ENCODE measurements at regions not wholly inside any gene's neighbourhood (a gene's known extent, or its start where the extent isn't known, plus 50 kb on each side); places are given as distances from the start of the nearest gene placed in this dataset.

GRCh38 chr22:47472636-47473035 is 710.2 kb downstream of the TBC1D22A start:
- no peak overlapping the region for H3K27ac ChIP-seq
- TF ChIP-seq ZFX (IDR thresholded peaks at IDR 0.05; ENCODE audit: borderline replicate concordance), result no peak
- TF ChIP-seq CTCF (IDR thresholded peaks at IDR 0.05), result no peak

GRCh38 chr22:47471406-47471805 is 709.0 kb downstream of the TBC1D22A start:
- H3K27ac ChIP-seq, result no peak overlapping the region
- no peak for TF ChIP-seq ZFX (IDR thresholded peaks at IDR 0.05; ENCODE audit: borderline replicate concordance)
- TF ChIP-seq CTCF (IDR thresholded peaks at IDR 0.05), result no peak

DNA sequence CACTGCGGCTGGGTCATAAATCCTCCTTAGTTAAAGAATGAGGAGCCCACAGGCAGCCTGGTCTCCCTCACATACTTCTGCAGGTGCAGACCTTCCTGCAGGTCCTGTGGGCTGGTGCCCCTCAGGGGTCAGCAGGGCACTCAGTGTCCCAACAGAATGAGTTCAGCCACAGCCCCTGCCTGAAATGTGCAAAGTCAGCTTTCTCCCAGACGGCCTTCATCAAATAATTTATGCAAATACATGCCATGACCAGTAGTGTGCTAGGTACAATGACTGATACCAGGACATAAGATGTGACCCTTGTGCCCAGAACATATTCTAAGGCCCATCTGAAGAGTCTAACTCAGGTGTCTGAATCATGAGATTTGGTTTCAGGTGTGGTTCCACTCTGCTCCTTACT is 703.4 kb downstream of the TBC1D22A start:
- no peak for TF ChIP-seq ZFX (IDR thresholded peaks at IDR 0.05; ENCODE audit: borderline replicate concordance)
- no peak for TF ChIP-seq CTCF (IDR thresholded peaks at IDR 0.05)
- H3K27ac ChIP-seq, result no peak overlapping the region

DNA sequence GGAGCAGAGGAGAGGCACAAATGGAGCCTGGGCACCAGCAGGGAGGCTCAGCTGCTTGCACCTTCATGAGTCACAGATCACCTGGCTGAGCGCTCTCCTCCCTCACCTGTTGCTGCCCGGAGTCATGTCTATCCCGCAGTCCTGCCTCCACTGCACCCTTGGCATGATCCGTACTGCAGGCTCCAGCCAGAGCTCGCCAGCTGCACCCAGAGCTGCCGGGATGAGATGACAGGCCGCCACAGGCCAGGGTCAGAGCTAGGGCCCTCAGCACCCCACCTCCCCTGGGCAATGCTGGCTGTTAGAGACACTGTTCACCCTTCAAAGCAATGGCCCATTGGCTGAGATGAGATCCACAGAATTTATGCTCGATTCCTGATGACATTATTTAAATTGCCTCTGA is 702.8 kb downstream of the TBC1D22A start:
- no peak for TF ChIP-seq CTCF (IDR thresholded peaks at IDR 0.05)
- no peak for TF ChIP-seq ZFX (IDR thresholded peaks at IDR 0.05; ENCODE audit: borderline replicate concordance)
- no peak overlapping the region for H3K27ac ChIP-seq

GRCh38 chr22:47463220-47463619 is 700.8 kb downstream of the TBC1D22A start:
- no peak overlapping the region for H3K27ac ChIP-seq
- TF ChIP-seq ZFX (IDR thresholded peaks at IDR 0.05; ENCODE audit: borderline replicate concordance) (no peak), CTCF (IDR thresholded peaks at IDR 0.05) (no peak)

DNA sequence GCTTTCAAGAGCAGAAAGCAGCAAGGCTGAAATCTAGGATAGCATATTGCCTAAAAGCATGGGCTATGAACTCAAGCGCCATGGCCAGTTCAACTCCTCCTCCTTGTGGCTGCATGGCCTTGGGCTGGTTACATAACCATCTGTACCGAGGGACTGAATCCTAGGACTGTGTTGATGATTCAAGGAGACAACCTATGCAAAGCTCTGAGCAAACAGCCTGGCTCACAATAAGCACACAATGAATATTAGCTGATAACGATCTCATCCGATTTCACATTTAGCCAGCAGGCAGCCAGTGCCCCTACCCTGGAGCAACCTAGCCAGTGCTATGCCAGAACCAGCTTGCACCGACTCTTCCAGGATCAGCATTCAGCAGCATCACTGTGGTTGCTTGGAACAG is 698.4 kb downstream of the TBC1D22A start:
- no peak for TF ChIP-seq ZFX (IDR thresholded peaks at IDR 0.05; ENCODE audit: borderline replicate concordance)
- TF ChIP-seq CTCF (IDR thresholded peaks at IDR 0.05), result no peak
- H3K27ac ChIP-seq, result no peak overlapping the region

DNA sequence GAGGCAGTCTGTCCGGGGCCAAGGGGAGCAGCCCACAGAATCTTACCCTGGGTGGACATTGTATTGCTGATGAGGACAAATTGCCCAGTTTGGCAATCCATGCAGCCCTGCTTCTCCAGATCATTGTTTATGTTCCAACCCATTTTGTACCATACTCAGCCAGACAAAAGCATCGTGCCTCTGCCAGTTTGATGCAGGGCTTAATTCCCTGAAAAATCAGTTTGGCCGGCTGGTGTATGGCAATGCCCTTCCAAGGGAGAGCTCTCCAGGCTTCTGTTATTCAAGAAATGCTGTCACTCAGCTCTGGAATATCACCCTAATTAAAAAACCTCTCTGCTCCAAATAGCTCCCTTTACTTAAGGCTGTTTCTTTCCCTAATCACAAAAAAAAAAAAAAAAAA is 697.7 kb downstream of the TBC1D22A start:
- TF ChIP-seq ZFX (IDR thresholded peaks at IDR 0.05; ENCODE audit: borderline replicate concordance) (no peak), CTCF (IDR thresholded peaks at IDR 0.05) (no peak)
- no peak overlapping the region for H3K27ac ChIP-seq
